Neural cell (in vitro differentiated cells): ENCODE measurements at regions not wholly inside any gene's neighbourhood (a gene's known extent, or its start where the extent isn't known, plus 50 kb on each side); places are given as distances from the start of the nearest gene placed in this dataset.

ENCODE experiments used
- H2AFZ ChIP-seq: fragments of 200-600, 300-800 bp; sonication (generic), shearing (Covaris generic); 2 replicates; pipeline ENCODE4 v1.6.0; 2014; ENCODE audit warnings: low read depth, mild to moderate bottlenecking, antibody characterized with exemption, low read length, moderate library complexity
- H3F3A ChIP-seq: fragments of 200-600 bp; shearing (Covaris generic); 2 replicates; pipeline ENCODE4 v1.6.1; 2016; ENCODE audit warnings: mild to moderate bottlenecking, moderate library complexity, mixed read lengths, antibody characterized with exemption, low read length; ENCODE audit not compliant: insufficient read depth, poor library complexity, severe bottlenecking
- H3K27ac ChIP-seq: fragments of 200-600, 300-800 bp; sonication (generic), shearing (Covaris generic); 2 replicates; pipeline ENCODE4 v1.5.1; 2014; ENCODE audit warnings: mild to moderate bottlenecking, low read length, moderate library complexity
- H3K27me3 ChIP-seq: fragments of 300-800, 200-600 bp; sonication (generic), shearing (Covaris generic); 2 replicates; pipeline ENCODE4 v1.6.0; 2014; ENCODE audit warnings: mild to moderate bottlenecking, low read depth, low read length, moderate library complexity; ENCODE audit not compliant: insufficient read depth
- H3K36me3 ChIP-seq: fragments of 300-800, 200-600 bp; sonication (generic), shearing (Covaris generic); 2 replicates; pipeline ENCODE4 v1.5.1; 2014; ENCODE audit warnings: mild to moderate bottlenecking, antibody characterized with exemption, low read length, moderate library complexity; ENCODE audit not compliant: insufficient read depth
- H3K4me2 ChIP-seq: fragments of 300-800, 200-600 bp; sonication (generic), shearing (Covaris generic); 2 replicates; pipeline ENCODE4 v1.6.0; 2014; ENCODE audit warnings: mild to moderate bottlenecking, low read length
- H3K4me3 ChIP-seq: fragments of 300-800, 200-600 bp; sonication (generic), shearing (Covaris generic); 2 replicates; pipeline ENCODE4 v1.5.1; 2014; ENCODE audit warnings: mild to moderate bottlenecking, low read length, moderate library complexity
- H3K79me2 ChIP-seq: fragments of 200-600 bp; shearing (Covaris generic); replicated peaks from 2 replicates; pipeline ENCODE4 v1.6.0; 2014; ENCODE audit warnings: mild to moderate bottlenecking, low read length, moderate library complexity; ENCODE audit not compliant: insufficient read depth
- H3K9ac ChIP-seq: fragments of 300-800, 200-600 bp; sonication (generic), shearing (Covaris generic); 2 replicates; pipeline ENCODE4 v1.6.1; 2016; ENCODE audit warnings: mild to moderate bottlenecking, low read length, mixed read lengths
- H3K9me2 ChIP-seq: fragments of 200-600 bp; shearing (Covaris generic); 2 replicates; pipeline ENCODE4 v1.6.1; 2016; ENCODE audit warnings: mild to moderate bottlenecking, low read length, mixed read lengths; ENCODE audit not compliant: insufficient read depth
- H3K9me3 ChIP-seq: fragments of 200-600, 300-800 bp; sonication (generic), shearing (Covaris generic); 2 replicates; pipeline ENCODE4 v1.6.1; 2016; ENCODE audit warnings: mild to moderate bottlenecking, mixed run types, low read length, moderate library complexity, mixed read lengths
- H4K20me1 ChIP-seq: fragments of 200-600 bp; shearing (Covaris generic); 2 replicates; pipeline ENCODE4 v1.6.1; 2016; ENCODE audit warnings: mild to moderate bottlenecking, mixed run types; ENCODE audit not compliant: insufficient read depth
- CTCF ChIP-seq: fragments of 450-650 bp; IDR thresholded peaks from 2 replicates; pipeline ENCODE4 v1.5.1; 2014; ENCODE audit warnings: antibody characterized with exemption, mild to moderate bottlenecking, moderate library complexity; ENCODE audit not compliant: poor library complexity, severe bottlenecking
- EP300 ChIP-seq: fragments of 450-650 bp; conservative IDR thresholded peaks from 2 replicates; pipeline ENCODE4 v1.6.1; 2014; ENCODE audit warnings: antibody characterized with exemption, mild to moderate bottlenecking, moderate library complexity; ENCODE audit not compliant: poor library complexity, severe bottlenecking
- EZH2 ChIP-seq: fragments of 200-600, 300-800 bp; shearing (Covaris generic), sonication (generic); IDR thresholded peaks from 2 replicates; pipeline ENCODE4 v1.6.1; 2014; ENCODE audit warnings: antibody characterized with exemption, low read length, borderline replicate concordance, mild to moderate bottlenecking; ENCODE audit not compliant: insufficient read depth, poor library complexity, severe bottlenecking
- MXI1 ChIP-seq: fragments of 450-650 bp; conservative IDR thresholded peaks from 2 replicates; pipeline ENCODE4 v1.6.1; 2014; ENCODE audit warnings: antibody characterized with exemption, mild to moderate bottlenecking; ENCODE audit not compliant: poor library complexity, severe bottlenecking
- POLR2AphosphoS5 ChIP-seq: IDR thresholded peaks from 2 replicates; pipeline ENCODE4 v1.6.1; 2012
- RAD21 ChIP-seq: fragments of 450-650 bp; conservative IDR thresholded peaks from 2 replicates; pipeline ENCODE4 v1.6.1; 2014; ENCODE audit warnings: antibody characterized with exemption, mild to moderate bottlenecking, moderate library complexity
- REST ChIP-seq: IDR thresholded peaks from 2 replicates; pipeline ENCODE4 v1.6.1; 2012; ENCODE audit warnings: borderline replicate concordance
- SMC3 ChIP-seq: fragments of 450-650 bp; conservative IDR thresholded peaks from 2 replicates; pipeline ENCODE4 v1.6.1; 2014; ENCODE audit warnings: antibody characterized with exemption, mild to moderate bottlenecking, moderate library complexity; ENCODE audit not compliant: poor library complexity
- TAF1 ChIP-seq: IDR thresholded peaks from 2 replicates; pipeline ENCODE4 v1.6.1; 2012; ENCODE audit warnings: low read depth

- Histone ChIP-seq H2AFZ (no peak overlapping the region), H3F3A (no peaks in the 10 kb centered on the region), H3K79me2 (no peaks in the 10 kb centered on the region), H3K27ac (no peak overlapping the region), H4K20me1 (no peaks in the 10 kb centered on the region), H3K4me2 (no peak overlapping the region), H3K27me3 (no peaks in the 10 kb centered on the region), H3K9me2 (no peaks in the 10 kb centered on the region), H3K4me3 (no peak overlapping the region), H3K9me3 (no peaks in the 10 kb centered on the region), H3K9ac (no peak overlapping the region), H3K36me3 (no peaks in the 10 kb centered on the region)
- TF ChIP-seq RAD21 (no peak), EZH2 (no peak), MXI1 (no peak), CTCF (no peak), REST (no peak), POLR2AphosphoS5 (no peak), EP300 (no peak), TAF1 (no peak), SMC3 (no peak)
Observed at GRCh38 chr6:166691746-166692145, 64.7 kb upstream of the RPS6KA2 start.

GRCh38 chr6:166691199-166691598 lies 64.1 kb upstream of the RPS6KA2 start:
- Histone ChIP-seq H3K4me3 (no peak overlapping the region), H3K9me3 (no peaks in the 10 kb centered on the region), H3K27ac (no peak overlapping the region), H2AFZ (no peak overlapping the region), H3K36me3 (no peaks in the 10 kb centered on the region), H3K9me2 (no peaks in the 10 kb centered on the region), H4K20me1 (no peaks in the 10 kb centered on the region), H3K4me2 (no peak overlapping the region), H3K9ac (no peak overlapping the region), H3K79me2 (no peaks in the 10 kb centered on the region), H3F3A (no peaks in the 10 kb centered on the region), H3K27me3 (no peaks in the 10 kb centered on the region)
- TF ChIP-seq REST (no peak), RAD21 (no peak), POLR2AphosphoS5 (no peak), EP300 (no peak), TAF1 (no peak), CTCF (no peak), EZH2 (no peak), SMC3 (no peak), MXI1 (no peak)
